Gastrocnemius medialis (tissue), 4 donors: ENCODE measurements at regions not wholly inside any gene's neighbourhood (a gene's known extent, or its start where the extent isn't known, plus 50 kb on each side); places are given as distances from the start of the nearest gene placed in this dataset.
"Not testable (repeated sequence)": the region's sequence is repeated elsewhere in the genome, so short reads cannot be mapped to it uniquely, and the experiment has no call there.

Experiments
- ATAC-seq, 2 donors: fragments of 150-250 bp; one replicate each; pipeline ENCODE4 v1.9.1; 2016
- DNase-seq, 2 donors: peaks; one replicate each; pipeline ENCODE4 v3.0.0-alpha.2; 2019
- H3K27ac ChIP-seq, 4 donors: fragments of 200-600 bp; sonication (generic); 1 replicate in 1 of 4; 2 replicates in 3 of 4; pipeline ENCODE4 v1.5.1; 2016 to 2018; ENCODE audit warnings: mild to moderate bottlenecking in 2 of 4, moderate library complexity in 1 of 4
- H3K27me3 ChIP-seq, 3 donors: fragments of 200-600 bp; sonication (generic) in 2 of 3; 1 replicate in 1 of 3; 2 replicates in 2 of 3; pipeline versions ENCODE4 v1.5.1 to v1.6.0; 2016 to 2019; ENCODE audit warnings: mild to moderate bottlenecking in 1 of 3, moderate library complexity in 1 of 3
- H3K36me3 ChIP-seq, 2 donors: fragments of 200-600 bp; sonication (generic) in 1 of 2; one replicate each; pipeline ENCODE4 v1.5.1; 2017 to 2018
- H3K4me1 ChIP-seq, 2 donors: fragments of 200-600 bp; sonication (generic) in 1 of 2; one replicate each; pipeline ENCODE4 v1.5.1; 2016 to 2017; ENCODE audit warnings: mild to moderate bottlenecking in 2 of 2
- H3K4me3 ChIP-seq, 4 donors: fragments of 200-600 bp; sonication (generic) in 3 of 4; 1 replicate in 1 of 4; 2 replicates in 3 of 4; pipeline ENCODE4 v1.5.1; 2016 to 2019; ENCODE audit warnings: mild to moderate bottlenecking in 2 of 4
- H3K9me3 ChIP-seq, 3 donors: fragments of 200-600 bp; sonication (generic) in 2 of 3; 1 replicate in 1 of 3; 2 replicates in 2 of 3; pipeline ENCODE4 v1.5.1; 2016 to 2019
- CTCF ChIP-seq, 5 experiments: fragments of 450-650 bp in 3 of 5; fragments of 200-600 bp in 2 of 5; sonication (generic) in 2 of 5; IDR thresholded peaks in 4 of 5; conservative IDR thresholded peaks in 1 of 5; 1 replicate in 4 of 5; 2 replicates in 1 of 5; pipeline ENCODE4 v1.5.1; 2016 to 2019; ENCODE audit warnings: antibody characterized with exemption in 5 of 5, mild to moderate bottlenecking in 3 of 5, moderate library complexity in 3 of 5
- POLR2A ChIP-seq, 2 donors: fragments of 450-650 bp; IDR thresholded peaks; one replicate each; pipeline ENCODE4 v1.6.1; 2017; ENCODE audit warnings: antibody characterized with exemption in 2 of 2, mild to moderate bottlenecking in 2 of 2, moderate library complexity in 2 of 2
- in situ Hi-C, 4 donors: fragments of 200-750 bp; cut with MboI; loops; one replicate each; pipeline versions ENCODE4 v1.15.0 to v1.8.0; 2017; ENCODE audit warnings: low sequenced_read_pairs in 4 of 4
- intact Hi-C: fragments of 100-400 bp; cut with DNase I; formaldehyde crosslinking; loops from one replicate; pipeline ENCODE4 v1.15.1; 2023; ENCODE audit warnings: low total_unique reads

- no peaks in the 10 kb centered on the region for H3K36me3 ChIP-seq
- H3K4me3 ChIP-seq: no peak overlapping the region
- no peaks in the 10 kb centered on the region for H3K9me3 ChIP-seq
- intact Hi-C loops: no loop called here
- no peak for TF ChIP-seq POLR2A (IDR thresholded peaks at IDR 0.05)
- no peak for ATAC-seq
- in situ Hi-C loops: no loop called here
- H3K27me3 ChIP-seq: no peaks in the 10 kb centered on the region
- no peaks in the 10 kb centered on the region for H3K4me1 ChIP-seq
- DNase-seq: no peak
- no peak overlapping the region for H3K27ac ChIP-seq
Observed at GRCh38 chr3:94481226-94481898, 418.5 kb downstream of the NSUN3 start.

- in situ Hi-C loops (no loop called here), intact Hi-C loops (no loop called here)
- no peak for TF ChIP-seq POLR2A (IDR thresholded peaks at IDR 0.05)
- no peak for TF ChIP-seq CTCF (IDR thresholded peaks at IDR 0.05 in 4 of 5, conservative IDR thresholded peaks at IDR 0.05 in 1 of 5)
Observed at GRCh38 chr3:94482686-94483085, 419.8 kb downstream of the NSUN3 start.

GRCh38 chr3:94483403-94483802 lies 420.5 kb downstream of the NSUN3 start:
- H3K4me3 ChIP-seq: no peak overlapping the region
- in situ Hi-C loops: no loop called here
- DNase-seq: no peak
- no peak for TF ChIP-seq POLR2A (IDR thresholded peaks at IDR 0.05)
- TF ChIP-seq CTCF (IDR thresholded peaks at IDR 0.05 in 4 of 5, conservative IDR thresholded peaks at IDR 0.05 in 1 of 5): no peak
- no peak for ATAC-seq
- H3K9me3 ChIP-seq: no peaks in the 10 kb centered on the region
- H3K27me3 ChIP-seq: no peaks in the 10 kb centered on the region
- no peak overlapping the region for H3K27ac ChIP-seq
- intact Hi-C loops: no loop called here
- no peaks in the 10 kb centered on the region for H3K4me1 ChIP-seq
- no peaks in the 10 kb centered on the region for H3K36me3 ChIP-seq

More at GRCh38 chr3:94482686-94483085, 419.8 kb downstream of the NSUN3 start:
- Histone ChIP-seq H3K4me1 (no peaks in the 10 kb centered on the region), H3K27ac (no peak overlapping the region), H3K4me3 (no peak overlapping the region), H3K9me3 (no peaks in the 10 kb centered on the region), H3K36me3 (no peaks in the 10 kb centered on the region), H3K27me3 (no peaks in the 10 kb centered on the region)
- no peak for DNase-seq
- ATAC-seq: no peak

GRCh38 chr3:94494992-94495391 lies 432.1 kb downstream of the NSUN3 start:
- DNase-seq (no peak), ATAC-seq (no peak)
- intact Hi-C loops: no loop called here
- in situ Hi-C loops: no loop called here
- TF ChIP-seq POLR2A (IDR thresholded peaks at IDR 0.05) (no peak), CTCF (IDR thresholded peaks at IDR 0.05 in 4 of 5, conservative IDR thresholded peaks at IDR 0.05 in 1 of 5) (no peak)
- Histone ChIP-seq H3K27me3 (no peaks in the 10 kb centered on the region), H3K27ac (no peak overlapping the region), H3K4me1 (no peaks in the 10 kb centered on the region), H3K9me3 (no peaks in the 10 kb centered on the region), H3K36me3 (no peaks in the 10 kb centered on the region), H3K4me3 (no peak overlapping the region)

- TF ChIP-seq CTCF (IDR thresholded peaks at IDR 0.05 in 4 of 5, conservative IDR thresholded peaks at IDR 0.05 in 1 of 5): no peak
- no peak for TF ChIP-seq POLR2A (IDR thresholded peaks at IDR 0.05)
- intact Hi-C loops: no loop called here
- H3K27ac ChIP-seq: no peak overlapping the region
- no peak for DNase-seq
- no peaks in the 10 kb centered on the region for H3K4me1 ChIP-seq
- no peaks in the 10 kb centered on the region for H3K27me3 ChIP-seq
- H3K4me3 ChIP-seq: no peak overlapping the region
- ATAC-seq: no peak
- no peaks in the 10 kb centered on the region for H3K36me3 ChIP-seq
- no peaks in the 10 kb centered on the region for H3K9me3 ChIP-seq
- in situ Hi-C loops: no loop called here
Observed at GRCh38 chr3:94500146-94500545, 437.3 kb downstream of the NSUN3 start.

- H3K9me3 ChIP-seq, ATAC-seq, DNase-seq, H3K36me3 ChIP-seq, in situ Hi-C loops, H3K4me3 ChIP-seq, H3K4me1 ChIP-seq, H3K27ac ChIP-seq, intact Hi-C loops, H3K27me3 ChIP-seq: not testable (repeated sequence)
Observed at GRCh38 chr3:94507354-94507753, 444.5 kb downstream of the NSUN3 start.
